Activated CD4-positive, alpha-beta T cell treated with anti-CD3 and anti-CD28 coated beads, Interleukin-2, amount 10 ng/mL, durations not matched to agents 24 days and 14 days (primary cell): ENCODE measurements at regions not wholly inside any gene's neighbourhood (a gene's known extent, or its start where the extent isn't known, plus 50 kb on each side); places are given as distances from the start of the nearest gene placed in this dataset.

Source experiments
- DNase-seq: peaks from one replicate; pipeline ENCODE4 v3.0.0; 2022
- H3K27ac Mint-ChIP-seq: one replicate; pipeline ENCODE4 v1.8.0; 2022; ENCODE audit warnings: mild to moderate bottlenecking, mixed read lengths
- H3K27me3 Mint-ChIP-seq: one replicate; pipeline ENCODE4 v1.8.0; 2022; ENCODE audit warnings: mixed read lengths
- H3K36me3 Mint-ChIP-seq: one replicate; pipeline ENCODE4 v1.8.0; 2022; ENCODE audit warnings: low read depth, mild to moderate bottlenecking, mixed read lengths
- H3K4me1 Mint-ChIP-seq: one replicate; pipeline ENCODE4 v1.8.0; 2021; ENCODE audit warnings: mixed read lengths
- H3K4me3 Mint-ChIP-seq: one replicate; pipeline ENCODE4 v1.8.0; 2022; ENCODE audit warnings: mild to moderate bottlenecking, moderate library complexity, mixed read lengths
- H3K9me3 Mint-ChIP-seq: one replicate; pipeline ENCODE4 v1.8.0; 2021; ENCODE audit warnings: mixed read lengths
- intact Hi-C: fragments of 100-400 bp; cut with micrococcal nuclease; formaldehyde crosslinking; loops from one replicate; pipeline ENCODE4 v1.15.1; 2023

DNA sequence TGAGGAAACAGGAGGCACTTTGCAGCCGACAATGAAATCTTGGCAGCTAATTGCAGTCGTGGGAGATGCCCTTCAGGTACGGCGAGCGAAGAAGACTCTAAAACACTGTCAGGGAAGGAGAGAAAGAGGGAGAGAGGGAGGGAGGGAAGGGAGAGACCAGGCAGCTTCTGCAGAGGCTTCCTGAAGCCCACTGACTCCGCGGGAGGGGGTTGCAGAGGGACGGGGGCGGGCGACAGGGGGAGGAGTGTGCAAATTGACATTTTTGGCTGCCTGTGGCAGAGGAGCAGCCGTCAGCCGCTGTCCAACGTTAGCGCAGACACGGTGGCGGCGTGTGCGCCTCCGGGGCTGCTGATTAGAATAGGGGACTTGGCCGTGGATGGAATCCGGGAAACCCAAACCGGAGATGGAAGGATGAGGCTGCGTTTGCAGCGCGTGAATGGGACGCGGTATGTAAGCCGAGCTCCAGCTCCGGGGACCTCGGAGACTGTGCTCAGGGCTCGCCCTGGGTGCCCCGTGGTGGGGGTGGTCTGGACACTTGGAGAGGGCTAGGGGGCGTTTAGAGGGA lies 849.1 kb upstream of the RBFOX1 start:
- Mint-ChIP-seq H3K27me3 (peaks cover 2% of the 10 kb centered on the region), H3K9me3 (peaks cover 3% of the 10 kb centered on the region), H3K4me1 (no peaks in the 10 kb centered on the region), H3K27ac (no peak overlapping the region), H3K4me3 (no peak overlapping the region), H3K36me3 (no peaks in the 10 kb centered on the region)
- intact Hi-C loops, result no loop called here
- no peak for DNase-seq

GRCh38 chr16:6482696-6483468 lies 849.8 kb upstream of the RBFOX1 start:
- H3K27me3 Mint-ChIP-seq, result peaks cover 2% of the 10 kb centered on the region
- peaks cover 3% of the 10 kb centered on the region for H3K9me3 Mint-ChIP-seq
- H3K4me1 Mint-ChIP-seq, result no peaks in the 10 kb centered on the region
- no peak for DNase-seq
- H3K4me3 Mint-ChIP-seq, result no peak overlapping the region
- intact Hi-C loops, result no loop called here
- H3K27ac Mint-ChIP-seq, result no peak overlapping the region
- H3K36me3 Mint-ChIP-seq, result no peaks in the 10 kb centered on the region

DNA sequence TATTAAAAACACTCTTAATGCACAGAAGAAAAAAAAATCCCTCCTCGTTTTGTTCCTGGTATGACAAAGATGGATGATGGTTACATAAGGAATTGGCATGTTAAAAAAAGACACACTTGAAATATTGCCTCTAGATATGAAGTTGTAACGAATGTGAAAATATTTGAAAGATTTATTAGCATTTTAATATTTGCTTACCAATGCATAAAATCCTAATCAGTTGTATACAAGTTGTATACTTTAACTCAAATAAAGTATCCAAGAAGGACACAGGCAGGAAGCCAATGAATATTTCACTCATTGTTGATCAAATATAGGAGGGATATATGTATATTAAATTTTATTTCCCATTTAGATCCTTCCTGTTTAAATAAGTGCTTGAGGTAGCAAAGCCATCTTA lies 850.8 kb upstream of the RBFOX1 start:
- H3K27ac Mint-ChIP-seq, result no peak overlapping the region
- DNase-seq, result no peak
- no peaks in the 10 kb centered on the region for H3K36me3 Mint-ChIP-seq
- intact Hi-C loops, result no loop called here
- no peaks in the 10 kb centered on the region for H3K4me1 Mint-ChIP-seq
- H3K9me3 Mint-ChIP-seq, result peaks cover 3% of the 10 kb centered on the region
- H3K4me3 Mint-ChIP-seq, result no peak overlapping the region
- peaks cover 2% of the 10 kb centered on the region for H3K27me3 Mint-ChIP-seq

GRCh38 chr16:6453742-6454141 lies 878.9 kb upstream of the RBFOX1 start:
- H3K36me3 Mint-ChIP-seq, result no peaks in the 10 kb centered on the region
- H3K4me3 Mint-ChIP-seq, result no peak overlapping the region
- intact Hi-C loops, result no loop called here
- H3K9me3 Mint-ChIP-seq, result peaks cover 33% of the 10 kb centered on the region
- H3K27ac Mint-ChIP-seq, result no peak overlapping the region
- no peaks in the 10 kb centered on the region for H3K4me1 Mint-ChIP-seq
- DNase-seq, result no peak
- no peaks in the 10 kb centered on the region for H3K27me3 Mint-ChIP-seq

- Mint-ChIP-seq H3K27me3 (no peaks in the 10 kb centered on the region), H3K27ac (no peak overlapping the region), H3K4me3 (no peak overlapping the region), H3K4me1 (no peaks in the 10 kb centered on the region), H3K9me3 (peaks cover 20% of the 10 kb centered on the region), H3K36me3 (no peaks in the 10 kb centered on the region)
- intact Hi-C loops, result no loop called here
- no peak for DNase-seq
Measured at GRCh38 chr16:6447021-6447790, 885.4 kb upstream of the RBFOX1 start.

- no peaks in the 10 kb centered on the region for H3K27me3 Mint-ChIP-seq
- H3K27ac Mint-ChIP-seq, result no peak overlapping the region
- no peak for DNase-seq
- no peaks in the 10 kb centered on the region for H3K4me1 Mint-ChIP-seq
- peaks cover 11% of the 10 kb centered on the region for H3K9me3 Mint-ChIP-seq
- intact Hi-C loops, result no loop called here
- H3K36me3 Mint-ChIP-seq, result no peaks in the 10 kb centered on the region
- H3K4me3 Mint-ChIP-seq, result no peak overlapping the region
Measured at GRCh38 chr16:6446370-6446769, 886.3 kb upstream of the RBFOX1 start.

DNA sequence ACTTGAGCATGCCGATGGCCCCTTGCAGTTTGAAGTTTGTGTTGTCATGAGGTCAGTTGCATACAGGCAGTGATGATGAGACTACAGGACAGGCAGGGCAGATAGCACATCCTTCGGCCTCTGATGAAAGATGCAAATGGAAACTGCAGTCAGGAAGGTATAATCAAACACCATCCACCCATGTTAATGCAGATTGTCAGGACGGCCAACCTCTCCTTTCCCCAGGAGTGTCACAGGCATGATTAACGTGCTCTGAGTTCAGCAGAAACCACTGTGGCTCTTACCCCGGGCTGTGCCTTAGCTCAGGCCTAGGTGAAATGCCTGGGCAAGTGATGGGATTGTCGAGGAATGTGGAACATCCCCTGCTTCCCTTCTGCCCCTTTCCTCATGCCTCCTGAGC lies 893.5 kb upstream of the RBFOX1 start:
- H3K4me3 Mint-ChIP-seq, result no peak overlapping the region
- H3K9me3 Mint-ChIP-seq, result peaks cover 15% of the 10 kb centered on the region
- no peaks in the 10 kb centered on the region for H3K27me3 Mint-ChIP-seq
- no peak for DNase-seq
- intact Hi-C loops, result no loop called here
- no peak overlapping the region for H3K27ac Mint-ChIP-seq
- no peaks in the 10 kb centered on the region for H3K36me3 Mint-ChIP-seq
- no peaks in the 10 kb centered on the region for H3K4me1 Mint-ChIP-seq

DNA sequence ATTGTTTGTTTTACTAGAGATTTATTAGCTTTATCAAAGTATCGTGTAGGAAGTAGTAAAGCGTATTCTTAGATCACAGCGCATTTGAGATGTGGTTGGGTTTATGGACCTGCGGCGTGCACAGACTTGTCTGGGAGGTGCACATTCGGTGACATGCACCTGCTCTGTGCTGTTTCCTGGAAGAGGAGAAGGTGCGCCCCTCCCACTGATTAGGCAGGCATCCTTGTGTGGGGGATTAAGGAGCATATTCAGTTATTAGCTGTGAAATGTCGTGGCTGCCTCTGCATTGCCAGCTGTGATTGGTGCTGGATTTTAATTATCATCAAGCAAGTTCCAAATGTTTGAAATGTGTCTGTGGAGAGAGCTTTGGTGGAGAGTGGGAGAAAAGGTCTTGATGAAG lies 903.8 kb upstream of the RBFOX1 start:
- H3K4me1 Mint-ChIP-seq, result no peaks in the 10 kb centered on the region
- no peak overlapping the region for H3K27ac Mint-ChIP-seq
- H3K36me3 Mint-ChIP-seq, result no peaks in the 10 kb centered on the region
- H3K27me3 Mint-ChIP-seq, result no peaks in the 10 kb centered on the region
- peaks cover 15% of the 10 kb centered on the region for H3K9me3 Mint-ChIP-seq
- intact Hi-C loops, result no loop called here
- DNase-seq, result no peak
- no peak overlapping the region for H3K4me3 Mint-ChIP-seq

DNA sequence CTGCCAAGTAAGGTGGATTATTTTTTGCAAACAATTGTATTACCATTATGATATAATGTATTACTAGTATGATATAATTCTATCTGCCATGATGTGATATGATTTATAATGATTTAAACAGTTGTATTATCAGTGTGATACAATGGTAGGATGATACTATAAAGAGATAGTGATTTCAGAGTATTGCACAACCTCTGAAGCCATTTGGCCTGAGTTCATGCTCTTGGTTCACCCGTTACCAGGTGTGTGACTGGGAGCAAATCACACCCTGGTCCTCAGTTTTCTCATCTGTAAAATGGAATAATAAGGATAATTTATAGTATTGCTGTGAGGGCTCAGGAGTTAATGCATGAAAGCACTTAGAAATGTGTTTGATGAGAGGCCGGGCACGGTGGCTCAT lies 905.0 kb upstream of the RBFOX1 start:
- no peak for DNase-seq
- Mint-ChIP-seq H3K36me3 (no peaks in the 10 kb centered on the region), H3K27ac (no peak overlapping the region), H3K9me3 (peaks cover 19% of the 10 kb centered on the region), H3K27me3 (no peaks in the 10 kb centered on the region), H3K4me3 (no peak overlapping the region), H3K4me1 (no peaks in the 10 kb centered on the region)
- intact Hi-C loops, result no loop called here

GRCh38 chr16:6407596-6407995 lies 925.0 kb upstream of the RBFOX1 start:
- Mint-ChIP-seq H3K9me3 (peaks cover 11% of the 10 kb centered on the region), H3K27ac (no peak overlapping the region), H3K4me1 (no peaks in the 10 kb centered on the region), H3K36me3 (no peaks in the 10 kb centered on the region), H3K27me3 (no peaks in the 10 kb centered on the region), H3K4me3 (no peak overlapping the region)
- no peak for DNase-seq
- intact Hi-C loops, result no loop called here

GRCh38 chr16:6406028-6406427 lies 926.6 kb upstream of the RBFOX1 start:
- Mint-ChIP-seq H3K27ac (no peak overlapping the region), H3K4me1 (no peaks in the 10 kb centered on the region), H3K9me3 (peaks cover 8% of the 10 kb centered on the region), H3K27me3 (no peaks in the 10 kb centered on the region), H3K36me3 (no peaks in the 10 kb centered on the region), H3K4me3 (no peak overlapping the region)
- intact Hi-C loops, result no loop called here
- no peak for DNase-seq

GRCh38 chr16:6382924-6383459 lies 949.7 kb upstream of the RBFOX1 start:
- H3K27ac Mint-ChIP-seq, result no peak overlapping the region
- no peak overlapping the region for H3K4me3 Mint-ChIP-seq
- H3K4me1 Mint-ChIP-seq, result no peaks in the 10 kb centered on the region
- DNase-seq, result no peak
- H3K36me3 Mint-ChIP-seq, result no peaks in the 10 kb centered on the region
- H3K9me3 Mint-ChIP-seq, result peaks cover 5% of the 10 kb centered on the region
- intact Hi-C loops, result no loop called here
- no peaks in the 10 kb centered on the region for H3K27me3 Mint-ChIP-seq

GRCh38 chr16:6381896-6382295 lies 950.7 kb upstream of the RBFOX1 start:
- Mint-ChIP-seq H3K36me3 (no peaks in the 10 kb centered on the region), H3K27ac (no peak overlapping the region), H3K27me3 (no peaks in the 10 kb centered on the region), H3K4me1 (no peaks in the 10 kb centered on the region), H3K4me3 (no peak overlapping the region), H3K9me3 (peaks cover 5% of the 10 kb centered on the region)
- intact Hi-C loops, result no loop called here
- DNase-seq, result no peak

DNA sequence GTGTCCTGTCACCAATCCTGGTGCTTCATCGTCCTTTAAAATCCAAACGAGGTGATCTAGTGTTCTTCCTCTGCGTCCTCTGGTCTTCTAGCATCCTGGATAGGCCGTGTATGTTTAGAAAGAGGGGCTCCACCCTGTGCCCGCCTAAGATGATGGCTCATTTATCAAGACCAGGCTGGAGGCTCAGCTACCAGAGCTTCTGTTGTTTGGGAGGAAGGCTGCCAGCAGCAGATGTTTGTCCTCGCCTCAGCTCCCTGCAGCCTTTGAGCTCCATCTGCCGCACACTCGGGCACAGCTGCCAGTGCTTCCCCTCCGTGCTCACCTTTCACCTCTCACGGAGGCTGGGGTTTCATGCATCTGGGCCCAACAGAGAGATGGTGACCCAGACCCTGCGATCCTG lies 954.7 kb upstream of the RBFOX1 start:
- no peak for DNase-seq
- intact Hi-C loops, result no loop called here
- no peaks in the 10 kb centered on the region for H3K27me3 Mint-ChIP-seq
- no peaks in the 10 kb centered on the region for H3K4me1 Mint-ChIP-seq
- no peaks in the 10 kb centered on the region for H3K36me3 Mint-ChIP-seq
- H3K9me3 Mint-ChIP-seq, result peaks cover 3% of the 10 kb centered on the region
- no peak overlapping the region for H3K4me3 Mint-ChIP-seq
- H3K27ac Mint-ChIP-seq, result no peak overlapping the region
